Upper lobe of left lung (tissue), 4 donors: ENCODE measurements at regions not wholly inside any gene's neighbourhood (a gene's known extent, or its start where the extent isn't known, plus 50 kb on each side); places are given as distances from the start of the nearest gene placed in this dataset.

Experiments used
- POLR2A ChIP-seq, 4 donors: fragments of 450-650 bp; IDR thresholded peaks; one replicate each; pipeline ENCODE4 v1.5.1; 2016 to 2017; ENCODE audit warnings: antibody characterized with exemption in 4 of 4, mild to moderate bottlenecking in 2 of 4
- POLR2AphosphoS5 ChIP-seq, 2 donors: sonication (generic); formaldehyde crosslinking; IDR thresholded peaks; one replicate each; pipeline ENCODE4 v1.5.1; 2017; ENCODE audit warnings: antibody characterized with exemption in 2 of 2
- TF ChIP-seq, protein P1 (sequence below), 6 experiments: fragments of 450-650 bp in 4 of 6; fragments of 200-600 bp in 2 of 6; sonication (generic) in 2 of 6; IDR thresholded peaks; one replicate each; pipeline ENCODE4 v1.5.1; 2016 to 2019; ENCODE audit warnings: antibody characterized with exemption in 6 of 6

DNA sequence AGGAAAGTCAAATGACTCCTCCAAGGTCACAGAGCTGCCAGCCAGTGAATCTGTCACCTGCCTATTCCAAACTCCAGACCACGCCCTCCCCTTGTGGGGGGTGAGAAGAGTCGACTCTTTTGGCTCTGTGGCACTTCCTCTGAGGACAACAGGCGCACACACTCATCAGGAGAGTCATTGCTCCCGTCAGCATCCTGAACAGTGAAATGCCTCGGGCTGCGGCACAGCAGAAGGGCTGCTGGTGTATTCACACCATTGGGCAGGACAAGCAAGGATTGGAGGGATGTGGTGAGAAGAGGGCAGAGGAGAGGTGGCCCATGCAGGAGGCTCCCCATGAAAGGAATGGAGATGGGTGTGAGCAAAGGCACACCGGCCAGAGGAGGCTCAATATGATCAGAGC lies 239.0 kb downstream of the TOMM20 start:
- TF ChIP-seq, protein P1, sequence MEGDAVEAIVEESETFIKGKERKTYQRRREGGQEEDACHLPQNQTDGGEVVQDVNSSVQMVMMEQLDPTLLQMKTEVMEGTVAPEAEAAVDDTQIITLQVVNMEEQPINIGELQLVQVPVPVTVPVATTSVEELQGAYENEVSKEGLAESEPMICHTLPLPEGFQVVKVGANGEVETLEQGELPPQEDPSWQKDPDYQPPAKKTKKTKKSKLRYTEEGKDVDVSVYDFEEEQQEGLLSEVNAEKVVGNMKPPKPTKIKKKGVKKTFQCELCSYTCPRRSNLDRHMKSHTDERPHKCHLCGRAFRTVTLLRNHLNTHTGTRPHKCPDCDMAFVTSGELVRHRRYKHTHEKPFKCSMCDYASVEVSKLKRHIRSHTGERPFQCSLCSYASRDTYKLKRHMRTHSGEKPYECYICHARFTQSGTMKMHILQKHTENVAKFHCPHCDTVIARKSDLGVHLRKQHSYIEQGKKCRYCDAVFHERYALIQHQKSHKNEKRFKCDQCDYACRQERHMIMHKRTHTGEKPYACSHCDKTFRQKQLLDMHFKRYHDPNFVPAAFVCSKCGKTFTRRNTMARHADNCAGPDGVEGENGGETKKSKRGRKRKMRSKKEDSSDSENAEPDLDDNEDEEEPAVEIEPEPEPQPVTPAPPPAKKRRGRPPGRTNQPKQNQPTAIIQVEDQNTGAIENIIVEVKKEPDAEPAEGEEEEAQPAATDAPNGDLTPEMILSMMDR (IDR thresholded peaks at IDR 0.05) = no peak
- TF ChIP-seq POLR2A (IDR thresholded peaks at IDR 0.05) = no peak
- TF ChIP-seq POLR2AphosphoS5 (IDR thresholded peaks at IDR 0.05) = no peak
